GM12872 (cell line): ENCODE measurements at regions not wholly inside any gene's neighbourhood (a gene's known extent, or its start where the extent isn't known, plus 50 kb on each side); places are given as distances from the start of the nearest gene placed in this dataset.

Experiments used
- TF ChIP-seq, protein P1 (sequence below): IDR thresholded peaks from 3 replicates; pipeline ENCODE4 v1.5.1; 2011; ENCODE audit warnings: low read depth, mild to moderate bottlenecking, low read length, moderate library complexity; ENCODE audit not compliant: insufficient read depth

DNA sequence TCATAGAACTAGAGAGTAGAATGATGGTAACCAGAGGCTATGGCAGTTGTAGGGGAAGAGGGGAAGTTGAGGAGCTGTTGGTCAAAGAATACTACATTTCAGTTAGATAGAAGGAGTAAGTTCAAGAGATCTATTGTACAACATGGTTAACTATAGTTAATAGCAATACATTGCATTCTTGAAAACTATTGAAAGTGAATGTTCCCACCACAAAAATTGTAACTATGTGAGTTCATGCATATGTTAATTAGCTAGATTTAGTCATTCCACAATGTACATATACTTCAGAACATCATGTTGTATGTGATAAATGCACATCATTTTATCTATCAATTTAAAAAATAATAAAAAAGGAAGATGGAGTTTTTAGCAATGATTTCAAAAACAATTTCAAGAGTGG, 125.3 kb upstream of the IL15 start:
- TF ChIP-seq, protein P1, sequence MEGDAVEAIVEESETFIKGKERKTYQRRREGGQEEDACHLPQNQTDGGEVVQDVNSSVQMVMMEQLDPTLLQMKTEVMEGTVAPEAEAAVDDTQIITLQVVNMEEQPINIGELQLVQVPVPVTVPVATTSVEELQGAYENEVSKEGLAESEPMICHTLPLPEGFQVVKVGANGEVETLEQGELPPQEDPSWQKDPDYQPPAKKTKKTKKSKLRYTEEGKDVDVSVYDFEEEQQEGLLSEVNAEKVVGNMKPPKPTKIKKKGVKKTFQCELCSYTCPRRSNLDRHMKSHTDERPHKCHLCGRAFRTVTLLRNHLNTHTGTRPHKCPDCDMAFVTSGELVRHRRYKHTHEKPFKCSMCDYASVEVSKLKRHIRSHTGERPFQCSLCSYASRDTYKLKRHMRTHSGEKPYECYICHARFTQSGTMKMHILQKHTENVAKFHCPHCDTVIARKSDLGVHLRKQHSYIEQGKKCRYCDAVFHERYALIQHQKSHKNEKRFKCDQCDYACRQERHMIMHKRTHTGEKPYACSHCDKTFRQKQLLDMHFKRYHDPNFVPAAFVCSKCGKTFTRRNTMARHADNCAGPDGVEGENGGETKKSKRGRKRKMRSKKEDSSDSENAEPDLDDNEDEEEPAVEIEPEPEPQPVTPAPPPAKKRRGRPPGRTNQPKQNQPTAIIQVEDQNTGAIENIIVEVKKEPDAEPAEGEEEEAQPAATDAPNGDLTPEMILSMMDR: no peak

DNA sequence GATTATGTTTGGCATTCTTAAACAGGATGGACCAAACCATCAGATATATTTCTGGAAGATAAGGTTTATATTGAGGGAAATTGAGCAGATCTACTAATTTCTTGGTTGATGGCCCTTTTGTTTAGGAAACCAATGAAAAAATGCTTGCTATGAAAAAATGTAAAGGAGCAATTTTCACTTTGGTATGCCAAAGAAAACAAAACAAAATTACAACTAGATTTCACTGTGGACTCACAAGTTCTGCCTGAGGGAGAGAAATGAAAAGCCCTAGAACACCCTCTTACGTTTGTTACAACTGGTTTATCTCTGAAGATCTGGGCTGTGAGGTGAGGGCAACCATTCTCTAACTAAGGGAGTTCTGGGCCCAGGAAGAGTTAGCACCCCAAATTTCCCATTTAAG, 122.5 kb upstream of the IL15 start:
- TF ChIP-seq, protein P1: no peak

- TF ChIP-seq, protein P1: no peak; the same call in 2 of the 3 replicates
Measured at GRCh38 chr4:141518222-141518621, 118.2 kb upstream of the IL15 start.

DNA sequence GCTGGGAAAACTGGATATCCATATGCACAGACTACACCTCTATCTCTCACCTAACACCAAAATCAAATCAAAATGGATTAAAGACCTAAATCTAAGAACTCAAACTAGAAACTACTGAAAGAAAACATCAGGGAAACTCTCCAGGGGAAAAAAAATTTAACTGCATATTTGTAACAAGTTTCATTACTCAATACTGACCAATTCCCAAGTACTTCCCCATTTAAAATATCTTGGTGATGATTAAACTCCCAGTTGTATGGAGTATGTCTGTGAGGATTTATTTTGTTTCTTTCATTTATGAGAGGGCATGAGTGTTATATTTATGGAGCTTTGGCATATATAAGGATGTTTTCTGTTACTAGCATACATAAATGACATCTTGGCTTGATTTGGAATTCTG, 112.3 kb upstream of the IL15 start:
- TF ChIP-seq, protein P1: no peak

- TF ChIP-seq, protein P1: no peak
Measured at GRCh38 chr4:141524841-141525240, 111.5 kb upstream of the IL15 start.

DNA sequence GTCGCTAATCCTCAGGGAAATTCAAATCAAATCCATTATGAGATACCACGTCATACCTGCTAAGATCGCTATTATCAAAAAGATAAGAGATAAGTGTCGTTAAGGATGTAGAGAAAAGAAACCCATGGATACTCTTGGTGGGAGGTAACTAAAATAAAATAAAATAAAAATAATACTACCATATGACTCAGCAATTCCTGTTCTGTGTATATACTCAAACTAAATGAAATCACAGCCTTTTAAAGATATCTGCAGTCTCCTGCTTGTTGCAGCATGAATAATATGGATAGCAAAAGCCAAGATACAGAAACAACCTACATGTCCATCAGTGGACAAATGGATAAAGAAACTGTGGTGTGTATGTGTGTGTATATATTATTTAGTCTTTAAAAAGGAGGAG, 105.8 kb upstream of the IL15 start:
- TF ChIP-seq, protein P1: no peak

- TF ChIP-seq, protein P1: no peak
Measured at GRCh38 chr4:141534985-141535384, 101.4 kb upstream of the IL15 start.

GRCh38 chr4:141538001-141538400, 98.4 kb upstream of the IL15 start:
- TF ChIP-seq, protein P1: no peak
